A673 (cell line): ENCODE measurements at regions not wholly inside any gene's neighbourhood (a gene's known extent, or its start where the extent isn't known, plus 50 kb on each side); places are given as distances from the start of the nearest gene placed in this dataset.

Source experiments
- EZH2 ChIP-seq: fragments of 200-600 bp; sonication (generic); IDR thresholded peaks from 2 replicates; pipeline ENCODE4 v1.6.1; 2017; ENCODE audit warnings: borderline replicate concordance, low read depth, mild to moderate bottlenecking, mixed read lengths, antibody characterized with exemption, low read length; ENCODE audit not compliant: poor library complexity, severe bottlenecking
- TF ChIP-seq, protein P1 (sequence below): fragments of 300-800, 200-600 bp; sonication (generic); conservative IDR thresholded peaks from 2 replicates; pipeline ENCODE4 v1.5.1; 2017; ENCODE audit warnings: low read depth, mild to moderate bottlenecking, antibody characterized with exemption, low read length, moderate library complexity, mixed read lengths

DNA sequence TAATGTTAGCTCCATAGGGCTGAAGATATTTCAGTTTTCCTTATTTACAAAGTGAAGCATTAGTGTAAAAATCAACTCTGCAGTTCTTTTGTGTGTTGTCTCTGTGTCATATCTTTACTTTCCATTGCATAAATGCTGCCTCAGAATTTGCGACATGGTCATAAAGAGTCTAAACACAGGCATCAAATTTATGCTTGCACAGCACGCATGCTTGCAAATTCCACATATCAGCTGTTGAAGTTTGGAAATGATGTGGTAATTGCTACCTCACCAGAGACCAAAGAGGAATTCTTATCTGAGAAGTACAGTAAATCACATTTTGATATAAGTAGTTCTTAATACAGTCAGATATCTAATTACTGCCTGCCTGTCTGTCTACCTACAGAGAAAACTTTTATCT, 348.2 kb upstream of the GRM3 start:
- TF ChIP-seq, protein P1, sequence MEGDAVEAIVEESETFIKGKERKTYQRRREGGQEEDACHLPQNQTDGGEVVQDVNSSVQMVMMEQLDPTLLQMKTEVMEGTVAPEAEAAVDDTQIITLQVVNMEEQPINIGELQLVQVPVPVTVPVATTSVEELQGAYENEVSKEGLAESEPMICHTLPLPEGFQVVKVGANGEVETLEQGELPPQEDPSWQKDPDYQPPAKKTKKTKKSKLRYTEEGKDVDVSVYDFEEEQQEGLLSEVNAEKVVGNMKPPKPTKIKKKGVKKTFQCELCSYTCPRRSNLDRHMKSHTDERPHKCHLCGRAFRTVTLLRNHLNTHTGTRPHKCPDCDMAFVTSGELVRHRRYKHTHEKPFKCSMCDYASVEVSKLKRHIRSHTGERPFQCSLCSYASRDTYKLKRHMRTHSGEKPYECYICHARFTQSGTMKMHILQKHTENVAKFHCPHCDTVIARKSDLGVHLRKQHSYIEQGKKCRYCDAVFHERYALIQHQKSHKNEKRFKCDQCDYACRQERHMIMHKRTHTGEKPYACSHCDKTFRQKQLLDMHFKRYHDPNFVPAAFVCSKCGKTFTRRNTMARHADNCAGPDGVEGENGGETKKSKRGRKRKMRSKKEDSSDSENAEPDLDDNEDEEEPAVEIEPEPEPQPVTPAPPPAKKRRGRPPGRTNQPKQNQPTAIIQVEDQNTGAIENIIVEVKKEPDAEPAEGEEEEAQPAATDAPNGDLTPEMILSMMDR, result no peak
- TF ChIP-seq EZH2, result no peak
